NCI-H748 (cell line): ENCODE measurements at regions not wholly inside any gene's neighbourhood (a gene's known extent, or its start where the extent isn't known, plus 50 kb on each side); places are given as distances from the start of the nearest gene placed in this dataset.

Experiments
- DNase-seq: peaks from one replicate; lab custom pipeline; 2025; ENCODE audit not compliant: unreplicated experiment; lab: John Stamatoyannopoulos, UW

DNA sequence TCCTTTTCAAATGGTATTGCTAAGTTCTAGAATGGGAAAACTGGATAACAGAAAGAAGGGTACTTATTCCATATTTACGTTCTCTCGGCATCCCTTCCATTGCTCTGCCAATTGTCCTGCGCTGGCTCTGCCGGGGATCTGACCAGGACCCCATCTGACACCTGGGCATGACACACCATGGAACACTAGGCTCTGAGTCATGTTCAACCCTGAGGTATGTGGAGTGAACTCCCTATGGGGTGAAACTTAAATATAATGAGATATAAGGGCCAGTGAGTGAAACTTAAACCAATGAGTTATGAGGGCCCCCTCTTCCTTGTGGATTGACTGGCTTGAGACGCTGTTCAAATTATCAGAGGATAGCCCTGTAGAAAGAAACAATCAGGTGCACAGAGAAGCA is 55.1 kb upstream of the ZEB1 start:
- no peak for DNase-seq

GRCh38 chr10:31268444-31269303 is 50.3 kb upstream of the ZEB1 start:
- DNase-seq, result no peak
